HG02973 (cell line): ENCODE measurements at regions not wholly inside any gene's neighbourhood (a gene's known extent, or its start where the extent isn't known, plus 50 kb on each side); places are given as distances from the start of the nearest gene placed in this dataset.
"Not testable (repeated sequence)": the region's sequence is repeated elsewhere in the genome, so short reads cannot be mapped to it uniquely, and the experiment has no call there.

Experiments
- ATAC-seq: cut with Tn5 transposase; IDR thresholded peaks from one replicate; pipeline ENCODE4 v1.9.1; 2021; ENCODE audit warnings: moderate library complexity; ENCODE audit not compliant: unreplicated experiment

GRCh38 chr5:117599811-117600210 lies 1025.2 kb upstream of the SEMA6A start:
- ATAC-seq, result not testable (repeated sequence)

- ATAC-seq, result no peak
Measured at GRCh38 chr5:117594166-117594565, 1019.5 kb upstream of the SEMA6A start.

GRCh38 chr5:117590944-117591343 lies 1016.3 kb upstream of the SEMA6A start:
- ATAC-seq, result peak; percentile 72

GRCh38 chr5:117588611-117589010 lies 1014.0 kb upstream of the SEMA6A start:
- ATAC-seq, result no peak

DNA sequence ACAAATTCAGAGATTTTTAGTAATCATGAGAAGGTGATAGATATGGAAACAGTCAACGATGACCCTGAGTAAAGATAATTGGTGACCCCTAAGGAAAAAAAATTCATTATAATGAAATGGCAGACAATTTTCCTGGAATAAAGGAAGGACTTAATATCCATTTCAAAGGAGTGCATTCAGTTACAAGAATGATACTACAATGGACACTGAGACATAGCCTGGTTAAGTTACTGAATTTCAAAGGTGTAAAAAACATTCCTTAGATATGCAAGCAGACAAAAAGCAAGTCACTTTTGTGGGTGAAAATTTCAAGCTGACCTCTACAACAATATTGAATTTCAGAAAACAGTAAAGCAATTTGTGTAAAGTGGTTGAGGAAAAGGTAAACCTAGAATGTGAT lies 1012.5 kb upstream of the SEMA6A start:
- no peak for ATAC-seq

GRCh38 chr5:117568622-117569021 lies 994.0 kb upstream of the SEMA6A start:
- no peak for ATAC-seq

DNA sequence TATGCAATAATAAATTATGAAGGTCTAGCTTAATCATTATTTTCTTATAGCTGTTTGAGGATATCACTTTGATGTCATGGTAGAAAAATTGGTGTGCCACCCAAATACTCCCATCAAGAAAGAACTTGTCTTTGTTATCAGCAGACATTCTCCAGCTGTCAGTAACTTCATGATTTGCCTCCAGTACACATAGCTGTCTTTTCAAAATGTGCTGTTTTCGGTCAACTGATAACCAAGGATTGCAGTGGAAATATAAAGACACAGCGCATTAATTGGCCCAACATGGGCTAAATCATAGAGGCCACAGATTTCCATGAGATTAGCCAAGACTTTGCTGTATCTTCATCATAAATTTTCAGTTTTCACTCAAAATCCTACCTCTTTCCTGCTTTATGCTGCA lies 993.5 kb upstream of the SEMA6A start:
- no peak for ATAC-seq

GRCh38 chr5:117562647-117563046 lies 988.0 kb upstream of the SEMA6A start:
- no peak for ATAC-seq

- ATAC-seq, result no peak
Measured at GRCh38 chr5:117561531-117561930, 986.9 kb upstream of the SEMA6A start.

DNA sequence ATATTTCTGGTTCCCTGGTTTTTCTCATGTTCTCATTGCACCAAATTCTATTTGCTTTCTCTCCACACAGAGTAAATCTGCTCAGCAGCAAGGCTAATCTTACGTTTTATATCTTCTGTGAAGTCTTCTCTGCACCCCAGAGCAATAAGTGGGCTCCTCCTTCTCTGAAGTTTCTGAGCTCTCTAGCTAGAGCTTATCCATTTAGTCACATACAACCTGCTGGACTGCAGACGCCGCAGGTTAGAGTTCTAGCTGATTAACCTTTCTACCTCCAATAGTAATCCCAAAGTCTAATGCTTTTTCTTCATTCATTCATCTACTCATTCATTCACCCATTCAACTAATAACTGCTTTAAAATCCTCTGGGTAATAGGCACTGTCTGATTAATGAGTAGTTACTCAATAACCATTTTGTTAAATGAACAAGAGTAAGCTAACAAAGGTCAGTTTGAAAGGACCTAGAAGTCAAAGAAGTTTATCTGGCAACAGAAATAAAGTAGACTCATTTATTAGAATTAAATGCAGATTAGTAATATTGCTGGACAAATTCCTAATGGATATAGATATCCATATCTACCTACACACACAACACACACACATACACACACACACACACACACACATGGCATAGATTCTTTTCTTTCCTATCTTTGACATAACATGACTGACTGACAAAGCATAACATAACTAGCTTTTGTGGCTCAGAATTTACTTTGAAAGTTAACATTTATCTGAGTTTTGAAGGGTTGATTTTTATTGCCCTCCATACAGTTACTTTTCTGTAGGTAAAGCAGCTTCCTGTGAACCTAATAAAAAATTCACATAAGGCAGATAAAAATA lies 984.6 kb upstream of the SEMA6A start:
- ATAC-seq, result no peak

DNA sequence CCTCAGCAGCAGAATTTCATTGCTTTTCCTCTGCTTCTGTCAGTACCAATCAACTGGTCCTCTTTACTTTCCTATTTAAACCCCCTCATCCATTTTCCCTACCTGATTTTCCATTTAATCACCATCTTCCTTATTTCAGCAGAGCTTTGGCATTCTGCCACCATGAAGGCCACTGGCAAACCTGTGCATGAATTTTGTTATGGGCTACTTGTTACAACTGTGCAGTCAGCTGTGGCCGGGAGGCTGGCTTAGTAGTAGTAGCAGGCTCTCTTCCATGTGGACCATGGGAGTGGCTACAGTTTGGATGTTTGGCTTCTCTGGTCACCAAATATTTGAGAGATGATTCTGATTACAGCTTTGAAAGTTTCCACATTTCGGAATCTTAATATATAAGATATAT lies 976.6 kb upstream of the SEMA6A start:
- ATAC-seq, result no peak

DNA sequence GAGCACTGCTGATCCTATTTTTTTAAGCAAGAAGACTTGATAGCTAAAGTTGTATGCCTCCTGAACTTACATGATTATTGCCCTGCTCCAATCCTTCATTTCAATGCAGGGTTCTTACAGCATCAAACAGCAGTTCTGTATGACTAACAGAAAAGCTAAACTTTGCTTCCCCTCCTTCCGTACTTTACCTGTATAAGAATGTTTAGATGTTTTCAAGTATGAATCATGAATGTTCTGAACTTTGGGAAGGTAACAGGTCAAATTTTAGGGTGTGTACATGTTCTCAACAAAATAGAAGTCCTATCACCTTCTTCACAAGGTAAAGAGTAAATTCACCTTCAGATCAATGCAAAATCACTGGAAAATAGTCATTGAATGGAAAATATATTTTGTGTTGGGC lies 972.6 kb upstream of the SEMA6A start:
- no peak for ATAC-seq

- no peak for ATAC-seq
Measured at GRCh38 chr5:117539692-117540091, 965.1 kb upstream of the SEMA6A start.

- no peak for ATAC-seq
Measured at GRCh38 chr5:117533792-117534191, 959.2 kb upstream of the SEMA6A start.

GRCh38 chr5:117533051-117533670 lies 958.5 kb upstream of the SEMA6A start:
- ATAC-seq, result not testable (repeated sequence)

DNA sequence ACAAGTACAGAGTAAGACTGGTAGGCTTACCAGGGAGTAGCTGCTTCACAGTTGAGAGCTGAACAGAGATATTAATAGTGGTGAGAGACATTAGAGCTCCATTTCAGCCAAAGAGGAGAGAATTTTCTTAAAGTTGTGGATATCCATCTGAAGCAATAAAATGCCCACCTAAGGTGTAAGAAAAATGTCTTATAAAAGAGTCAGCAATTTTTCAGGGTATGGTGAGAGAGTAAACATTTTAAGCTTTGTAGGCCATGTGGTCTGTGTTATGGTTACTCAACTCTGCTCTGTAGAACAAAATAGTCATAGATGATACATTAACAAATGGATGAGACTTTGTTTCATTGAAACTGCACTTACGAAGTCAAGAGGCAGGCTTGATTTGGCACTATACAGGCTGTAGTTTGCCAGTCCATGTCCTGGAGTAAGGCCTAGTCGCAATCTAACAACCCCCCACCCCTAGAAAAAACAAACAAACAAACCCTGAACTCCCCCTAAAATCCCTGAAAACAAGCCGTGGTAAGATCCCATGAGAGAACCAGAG lies 945.4 kb upstream of the SEMA6A start:
- ATAC-seq, result no peak

GRCh38 chr5:117504305-117504704 lies 929.7 kb upstream of the SEMA6A start:
- no peak for ATAC-seq

GRCh38 chr5:117497601-117498000 lies 923.0 kb upstream of the SEMA6A start:
- no peak for ATAC-seq

DNA sequence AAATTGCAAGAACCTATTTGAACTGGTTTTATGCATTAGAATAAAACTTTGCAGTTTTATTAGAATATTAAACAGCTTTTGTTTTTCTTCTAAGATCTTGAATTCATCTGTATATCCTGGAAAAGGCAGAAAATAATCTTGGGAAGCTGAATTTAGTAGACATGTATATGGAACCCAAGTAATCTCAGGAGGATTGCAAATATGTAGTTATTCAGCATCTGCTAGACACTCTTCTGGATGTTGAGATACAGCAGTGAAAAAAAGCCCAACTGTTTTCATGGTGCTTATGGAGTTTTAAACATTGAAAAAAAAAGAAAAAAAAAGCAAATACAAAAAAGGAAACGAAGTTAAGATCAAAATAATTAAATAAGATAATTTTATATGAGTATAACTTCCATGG lies 922.2 kb upstream of the SEMA6A start:
- ATAC-seq, result no peak

DNA sequence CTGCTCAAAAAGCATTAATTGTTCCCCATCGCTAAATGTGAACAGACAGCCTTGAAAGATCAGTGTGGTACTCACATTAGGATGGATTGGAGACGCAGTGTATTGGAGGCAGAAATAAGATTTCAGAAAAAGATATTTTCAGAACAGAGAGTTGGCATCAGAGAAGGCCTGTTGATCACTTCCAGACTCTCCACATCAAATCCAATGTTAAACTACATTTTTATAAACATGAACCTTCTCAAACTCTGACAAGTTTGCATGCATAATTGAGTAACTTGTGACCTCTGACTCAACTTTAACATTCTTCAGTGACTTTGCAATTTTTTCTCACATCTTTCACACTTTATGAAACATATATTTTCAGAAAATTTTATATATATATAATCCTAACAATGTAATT lies 919.6 kb upstream of the SEMA6A start:
- no peak for ATAC-seq

GRCh38 chr5:117488976-117489500 lies 914.4 kb upstream of the SEMA6A start:
- ATAC-seq, result no peak

DNA sequence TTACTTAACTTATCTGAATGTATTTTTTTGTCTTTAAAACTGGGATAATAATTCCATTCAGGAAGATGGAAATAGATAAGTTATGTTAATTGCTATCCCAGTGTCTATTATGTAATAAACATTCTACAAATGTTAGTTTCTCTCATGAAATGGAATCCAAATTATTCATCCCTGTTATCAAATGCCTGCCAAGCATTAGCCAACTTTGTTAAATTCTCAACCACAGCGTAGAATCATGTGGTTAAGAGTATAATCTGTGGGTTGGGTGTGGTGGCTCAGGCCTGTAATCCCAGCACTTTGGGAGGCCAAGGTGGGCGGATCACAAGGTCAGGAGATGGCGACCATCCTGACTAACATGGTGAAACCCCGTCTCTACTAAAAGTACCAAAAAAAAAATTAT lies 912.9 kb upstream of the SEMA6A start:
- no peak for ATAC-seq
